Spleen (tissue), 7 donors: ENCODE measurements at regions not wholly inside any gene's neighbourhood (a gene's known extent, or its start where the extent isn't known, plus 50 kb on each side); places are given as distances from the start of the nearest gene placed in this dataset.

Experiments used
- CTCF ChIP-seq, 11 experiments: fragments of 200-600 bp in 7 of 11; fragments of 450-650 bp in 4 of 11; sonication (generic) in 4 of 11; IDR thresholded peaks in 8 of 11; conservative IDR thresholded peaks in 3 of 11; 1 replicate in 7 of 11; 2 replicates in 4 of 11; pipeline versions ENCODE4 v1.4.0 to v1.8.0; 2016 to 2021; ENCODE audit warnings: antibody characterized with exemption in 11 of 11, inconsistent platforms in 4 of 11, mild to moderate bottlenecking in 1 of 11
- POLR2AphosphoS5 ChIP-seq, 3 donors: sonication (generic); formaldehyde crosslinking; IDR thresholded peaks; one replicate each; pipeline ENCODE4 v1.5.1; 2017; ENCODE audit warnings: antibody characterized with exemption in 3 of 3
- donor health status: DM: no; HTN: no; CAD: no; lungs with moderate emphysema.
- donor health status: DM: no; HTN: no; CAD: no.
- donor health status: DM: no; HTN: no; CAD: no.

- TF ChIP-seq CTCF (IDR thresholded peaks at IDR 0.05 in 8 of 11, conservative IDR thresholded peaks at IDR 0.05 in 3 of 11) (no peak), POLR2AphosphoS5 (IDR thresholded peaks at IDR 0.05) (no peak)
These were observed 607.9 kb upstream of the CDH5 start for GRCh38 chr16:65758620-65759019.
